ENCODE measurements at regions not wholly inside any gene's neighbourhood (a gene's known extent, or its start where the extent isn't known, plus 50 kb on each side); places are given as distances from the start of the nearest gene placed in this dataset.
"Not testable (repeated sequence)": the region's sequence is repeated elsewhere in the genome, so short reads cannot be mapped to it uniquely, and the experiment has no call there.

- no peak for DNase-seq (ENCODE audit: low read depth)
- in situ Hi-C loops (cut with HindIII; ENCODE audit: low pct_unique_long_range_greater_than_20kb, low sequenced_read_pairs): no loop called here
Measured at GRCh38 chr2:41242001-41242331, 790.1 kb upstream of the SLC8A1 start.

- DNase-seq (ENCODE audit: low read depth): no peak
- in situ Hi-C loops (cut with HindIII; ENCODE audit: low pct_unique_long_range_greater_than_20kb, low sequenced_read_pairs): no loop called here
Measured at GRCh38 chr2:41267929-41268659, 779.7 kb upstream of the PKDCC start.

- no peak for DNase-seq (ENCODE audit: low read depth)
- in situ Hi-C loops (cut with HindIII; ENCODE audit: low pct_unique_long_range_greater_than_20kb, low sequenced_read_pairs): no loop called here
Measured at GRCh38 chr2:41283079-41283775, 764.6 kb upstream of the PKDCC start.

GRCh38 chr2:41293491-41293890 lies 754.3 kb upstream of the PKDCC start:
- in situ Hi-C loops (cut with HindIII; ENCODE audit: low pct_unique_long_range_greater_than_20kb, low sequenced_read_pairs): no loop called here
- no peak for DNase-seq (ENCODE audit: low read depth)

GRCh38 chr2:41294331-41294730 lies 753.5 kb upstream of the PKDCC start:
- DNase-seq (ENCODE audit: low read depth): no peak
- in situ Hi-C loops (cut with HindIII; ENCODE audit: low pct_unique_long_range_greater_than_20kb, low sequenced_read_pairs): no loop called here

- no peak for DNase-seq (ENCODE audit: low read depth)
- in situ Hi-C loops (cut with HindIII; ENCODE audit: low pct_unique_long_range_greater_than_20kb, low sequenced_read_pairs): no loop called here
Measured at GRCh38 chr2:41313082-41313481, 734.7 kb upstream of the PKDCC start.

- DNase-seq (ENCODE audit: low read depth): no peak
- in situ Hi-C loops (cut with HindIII; ENCODE audit: low pct_unique_long_range_greater_than_20kb, low sequenced_read_pairs): no loop called here
Measured at GRCh38 chr2:41314511-41315070, 733.2 kb upstream of the PKDCC start.

GRCh38 chr2:41319437-41319836 lies 728.4 kb upstream of the PKDCC start:
- in situ Hi-C loops (cut with HindIII; ENCODE audit: low pct_unique_long_range_greater_than_20kb, low sequenced_read_pairs): no loop called here

GRCh38 chr2:41320491-41320890 lies 727.3 kb upstream of the PKDCC start:
- no peak for DNase-seq (ENCODE audit: low read depth)
- in situ Hi-C loops (cut with HindIII; ENCODE audit: low pct_unique_long_range_greater_than_20kb, low sequenced_read_pairs): no loop called here

More at GRCh38 chr2:41319437-41319836, 728.4 kb upstream of the PKDCC start:
- DNase-seq (ENCODE audit: low read depth): no peak

- no peak for DNase-seq (ENCODE audit: low read depth)
- in situ Hi-C loops (cut with HindIII; ENCODE audit: low pct_unique_long_range_greater_than_20kb, low sequenced_read_pairs): no loop called here
Measured at GRCh38 chr2:41321351-41321750, 726.5 kb upstream of the PKDCC start.

GRCh38 chr2:41326851-41327250 lies 721.0 kb upstream of the PKDCC start:
- no peak for DNase-seq (ENCODE audit: low read depth)
- in situ Hi-C loops (cut with HindIII; ENCODE audit: low pct_unique_long_range_greater_than_20kb, low sequenced_read_pairs): no loop called here

- DNase-seq (ENCODE audit: low read depth): no peak
- in situ Hi-C loops (cut with HindIII; ENCODE audit: low pct_unique_long_range_greater_than_20kb, low sequenced_read_pairs): no loop called here
Measured at GRCh38 chr2:41329040-41329439, 718.8 kb upstream of the PKDCC start.

GRCh38 chr2:41334159-41334558 lies 713.7 kb upstream of the PKDCC start:
- DNase-seq (ENCODE audit: low read depth): no peak
- in situ Hi-C loops (cut with HindIII; ENCODE audit: low pct_unique_long_range_greater_than_20kb, low sequenced_read_pairs): no loop called here

- DNase-seq (ENCODE audit: low read depth); in situ Hi-C loops (cut with HindIII; ENCODE audit: low pct_unique_long_range_greater_than_20kb, low sequenced_read_pairs): not testable (repeated sequence)
Measured at GRCh38 chr2:41335573-41335972, 712.2 kb upstream of the PKDCC start.

GRCh38 chr2:41337956-41338355 lies 709.9 kb upstream of the PKDCC start:
- in situ Hi-C loops (cut with HindIII; ENCODE audit: low pct_unique_long_range_greater_than_20kb, low sequenced_read_pairs): no loop called here

GRCh38 chr2:41344529-41344928 lies 703.3 kb upstream of the PKDCC start:
- in situ Hi-C loops (cut with HindIII; ENCODE audit: low pct_unique_long_range_greater_than_20kb, low sequenced_read_pairs): no loop called here
- DNase-seq (ENCODE audit: low read depth): no peak

More at GRCh38 chr2:41337956-41338355, 709.9 kb upstream of the PKDCC start:
- no peak for DNase-seq (ENCODE audit: low read depth)

- DNase-seq (ENCODE audit: low read depth): no peak
- in situ Hi-C loops (cut with HindIII; ENCODE audit: low pct_unique_long_range_greater_than_20kb, low sequenced_read_pairs): no loop called here
Measured at GRCh38 chr2:41353060-41353459, 694.8 kb upstream of the PKDCC start.

GRCh38 chr2:41355794-41356193 lies 692.0 kb upstream of the PKDCC start:
- in situ Hi-C loops (cut with HindIII; ENCODE audit: low pct_unique_long_range_greater_than_20kb, low sequenced_read_pairs): no loop called here
- DNase-seq (ENCODE audit: low read depth): no peak

GRCh38 chr2:41364842-41365241 lies 683.0 kb upstream of the PKDCC start:
- in situ Hi-C loops (cut with HindIII; ENCODE audit: low pct_unique_long_range_greater_than_20kb, low sequenced_read_pairs): no loop called here
- no peak for DNase-seq (ENCODE audit: low read depth)

GRCh38 chr2:41375901-41376300 lies 671.9 kb upstream of the PKDCC start:
- in situ Hi-C loops (cut with HindIII; ENCODE audit: low pct_unique_long_range_greater_than_20kb, low sequenced_read_pairs): no loop called here
- DNase-seq (ENCODE audit: low read depth): no peak
